RWPE1 (cell line): ENCODE measurements at regions not wholly inside any gene's neighbourhood (a gene's known extent, or its start where the extent isn't known, plus 50 kb on each side); places are given as distances from the start of the nearest gene placed in this dataset.
A peak's percentile ranks its signal among the peaks of the same experiment; 100 is the strongest.

Experiments used
- CTCF ChIA-PET: fragments of 350-600 bp; sonication (Branson Sonifier 250); formaldehyde crosslinking; extraction: SDS; loops from one replicate; lab custom pipeline; 2021; lab: Yijun Ruan, JAX
- POLR2A ChIA-PET: fragments of 400-600 bp; formaldehyde crosslinking; extraction: SDS; loops from one replicate; lab custom pipeline; 2020; ENCODE audit warnings: antibody characterized with exemption; ENCODE audit not compliant: low non-redundant PET; lab: Yijun Ruan, JAX
- DNase-seq: peaks from one replicate; pipeline ENCODE4 v3.0.0; 2012; ENCODE audit warnings: low spot score
- H3K27ac ChIP-seq: fragments of 450-650 bp; 2 replicates; pipeline ENCODE4 v1.5.1; 2017
- CTCF ChIP-seq: fragments of 450-650 bp; conservative IDR thresholded peaks from 2 replicates; pipeline ENCODE4 v1.5.1; 2017; ENCODE audit warnings: low read depth, mild to moderate bottlenecking

- ChIA-PET POLR2A (no interaction called here), CTCF (no interaction called here)
- DNase-seq = no peak
- TF ChIP-seq CTCF = no peak
- H3K27ac ChIP-seq = no peak overlapping the region
These were observed 306.7 kb upstream of the ZNF608 start for GRCh38 chr5:125053179-125053578.

GRCh38 chr5:125054146-125054545 lies 307.7 kb upstream of the ZNF608 start:
- CTCF ChIA-PET = interaction anchor here (0.6 kb wide), 1 partner anchor 48 kb away, joined by 4 read pairs; no protein-coding TSS in a partner anchor
- no peak for TF ChIP-seq CTCF

DNA sequence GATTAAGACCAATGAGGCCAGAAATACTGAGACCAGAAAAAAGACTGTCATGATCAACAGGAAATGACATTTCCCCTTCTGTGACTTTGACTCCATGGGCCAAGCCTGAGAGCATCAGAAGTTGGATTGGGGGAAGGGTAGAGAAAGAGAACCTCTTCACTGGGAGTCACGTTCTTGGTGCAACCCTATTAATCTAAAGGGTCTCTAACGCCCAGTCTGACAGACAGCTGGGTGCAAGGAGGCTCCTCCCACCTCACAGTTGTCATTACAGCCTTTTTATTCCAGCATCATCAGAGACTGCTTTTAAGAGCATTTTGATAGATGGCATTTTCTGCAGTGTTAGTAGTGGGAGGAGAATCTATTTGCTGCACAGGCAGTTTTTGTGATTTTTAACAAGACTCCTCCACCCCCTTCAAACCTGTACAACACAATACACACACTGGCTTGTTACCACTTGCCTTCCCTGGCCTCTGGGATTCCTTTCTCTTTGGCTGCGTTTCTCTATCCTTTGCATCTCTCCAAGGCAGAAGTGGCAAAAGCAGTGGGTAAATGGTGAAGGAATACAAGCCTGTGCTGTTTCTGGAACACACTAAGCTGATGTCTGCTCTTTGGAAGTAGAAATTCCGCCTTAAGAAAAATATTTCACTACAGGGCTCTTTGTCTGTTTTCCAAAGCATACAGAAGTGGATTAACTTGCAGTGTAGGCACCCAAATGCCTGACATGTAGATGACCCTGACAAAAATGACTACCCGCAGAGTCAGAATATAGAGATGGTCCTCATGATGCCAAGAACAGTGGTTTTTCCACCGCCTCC lies 310.4 kb upstream of the ZNF608 start:
- ChIA-PET CTCF (no interaction called here), POLR2A (no interaction called here)
- H3K27ac ChIP-seq = no peak overlapping the region
- peak; percentile 17 for DNase-seq
- TF ChIP-seq CTCF = no peak

More at GRCh38 chr5:125054146-125054545, 307.7 kb upstream of the ZNF608 start:
- DNase-seq = peak; percentile 38
- no peak overlapping the region for H3K27ac ChIP-seq
- POLR2A ChIA-PET = no interaction called here

- CTCF ChIA-PET = no interaction called here
- H3K27ac ChIP-seq = no peak overlapping the region
- TF ChIP-seq CTCF = no peak
- POLR2A ChIA-PET = no interaction called here
- DNase-seq = no peak
These were observed 311.7 kb upstream of the ZNF608 start for GRCh38 chr5:125057912-125058826.

- TF ChIP-seq CTCF = no peak
- DNase-seq = no peak
- H3K27ac ChIP-seq = no peak overlapping the region
- CTCF ChIA-PET = no interaction called here
- POLR2A ChIA-PET = no interaction called here
These were observed 313.0 kb upstream of the ZNF608 start for GRCh38 chr5:125059255-125060002.

GRCh38 chr5:125061726-125062125 lies 315.3 kb upstream of the ZNF608 start:
- POLR2A ChIA-PET = no interaction called here
- TF ChIP-seq CTCF = no peak
- H3K27ac ChIP-seq = no peak overlapping the region
- CTCF ChIA-PET = no interaction called here
- no peak for DNase-seq
